ENCODE measurements at regions not wholly inside any gene's neighbourhood (a gene's known extent, or its start where the extent isn't known, plus 50 kb on each side); places are given as distances from the start of the nearest gene placed in this dataset.

- in situ Hi-C loops (cut with HindIII; ENCODE audit: low pct_unique_long_range_greater_than_20kb, low sequenced_read_pairs) (no loop called here), intact Hi-C loops (cut with micrococcal nuclease; ENCODE audit: unreplicated experiment) (no loop called here)
- TF ChIP-seq TCF7L2 (IDR thresholded peaks at IDR 0.05; ENCODE audit: low read depth, low read length) (no peak), REST (IDR thresholded peaks at IDR 0.05; ENCODE audit: insufficient read depth in 1 of 2, low read depth in 2 of 2, low read length in 1 of 2) (no peak), POLR2AphosphoS5 (IDR thresholded peaks at IDR 0.05; ENCODE audit: low read depth, low read length) (no peak), CTCF (IDR thresholded peaks at IDR 0.05) (no peak), SIN3A (IDR thresholded peaks at IDR 0.05; ENCODE audit: borderline replicate concordance, insufficient read depth, low read depth, low read length) (no peak)
- ChIA-PET CTCF (no interaction called here), POLR2A (no interaction called here)
- Histone ChIP-seq H3K27ac (ENCODE audit: low read length) (no peak overlapping the region), H3K4me1 (ENCODE audit: control insufficient read depth, insufficient read depth, low read length) (no peaks in the 10 kb centered on the region), H3K27me3 (ENCODE audit: control insufficient read depth, insufficient read depth, low read length) (no peaks in the 10 kb centered on the region), H3K9me3 (ENCODE audit: control insufficient read depth, insufficient read depth, low read depth, low read length) (no peaks in the 10 kb centered on the region), H3K4me3 (ENCODE audit: low read depth in 2 of 2, low read length in 2 of 2) (no peak overlapping the region), H3K36me3 (ENCODE audit: control insufficient read depth, insufficient read depth, low read length) (no peaks in the 10 kb centered on the region)
- no TSS peak for BruUV-seq (replicated peaks)
- no peak for DNase-seq (ENCODE audit: low read depth, low spot score)
- ATAC-seq: no peak
Measured at GRCh38 chr12:124075841-124076240, 102.8 kb downstream of the ZNF664 start.

- CTCF ChIA-PET: no interaction called here
- POLR2A ChIA-PET: no interaction called here
- H3K36me3 ChIP-seq (ENCODE audit: control insufficient read depth, insufficient read depth, low read length): no peaks in the 10 kb centered on the region
- no peaks in the 10 kb centered on the region for H3K9me3 ChIP-seq (ENCODE audit: control insufficient read depth, insufficient read depth, low read depth, low read length)
- intact Hi-C loops (cut with micrococcal nuclease; ENCODE audit: unreplicated experiment): no loop called here
- no peak overlapping the region for H3K27ac ChIP-seq (ENCODE audit: low read length)
- no peaks in the 10 kb centered on the region for H3K27me3 ChIP-seq (ENCODE audit: control insufficient read depth, insufficient read depth, low read length)
- DNase-seq (ENCODE audit: low read depth, low spot score): no peak
- H3K4me3 ChIP-seq (ENCODE audit: low read depth in 2 of 2, low read length in 2 of 2): no peak overlapping the region
- no TSS peak for BruUV-seq (replicated peaks)
- H3K4me1 ChIP-seq (ENCODE audit: control insufficient read depth, insufficient read depth, low read length): no peaks in the 10 kb centered on the region
- no peak for ATAC-seq
- no peak for TF ChIP-seq SIN3A (IDR thresholded peaks at IDR 0.05; ENCODE audit: borderline replicate concordance, insufficient read depth, low read depth, low read length)
- TF ChIP-seq REST (IDR thresholded peaks at IDR 0.05; ENCODE audit: insufficient read depth in 1 of 2, low read depth in 2 of 2, low read length in 1 of 2): no peak
- no peak for TF ChIP-seq CTCF (IDR thresholded peaks at IDR 0.05)
- no peak for TF ChIP-seq POLR2AphosphoS5 (IDR thresholded peaks at IDR 0.05; ENCODE audit: low read depth, low read length)
- TF ChIP-seq TCF7L2 (IDR thresholded peaks at IDR 0.05; ENCODE audit: low read depth, low read length): no peak
- in situ Hi-C loops (cut with HindIII; ENCODE audit: low pct_unique_long_range_greater_than_20kb, low sequenced_read_pairs): no loop called here
Measured at GRCh38 chr12:124077701-124078100, 104.7 kb downstream of the ZNF664 start.

Measured in Panc1 (cell line).